Hepatic stellate cell (primary cell): ENCODE measurements at regions not wholly inside any gene's neighbourhood (a gene's known extent, or its start where the extent isn't known, plus 50 kb on each side); places are given as distances from the start of the nearest gene placed in this dataset.
"Not testable (repeated sequence)": the region's sequence is repeated elsewhere in the genome, so short reads cannot be mapped to it uniquely, and the experiment has no call there.

Source experiments
- DNase-seq: peaks from one replicate; pipeline ENCODE4 v3.0.0; 2011; ENCODE audit warnings: low spot score

DNA sequence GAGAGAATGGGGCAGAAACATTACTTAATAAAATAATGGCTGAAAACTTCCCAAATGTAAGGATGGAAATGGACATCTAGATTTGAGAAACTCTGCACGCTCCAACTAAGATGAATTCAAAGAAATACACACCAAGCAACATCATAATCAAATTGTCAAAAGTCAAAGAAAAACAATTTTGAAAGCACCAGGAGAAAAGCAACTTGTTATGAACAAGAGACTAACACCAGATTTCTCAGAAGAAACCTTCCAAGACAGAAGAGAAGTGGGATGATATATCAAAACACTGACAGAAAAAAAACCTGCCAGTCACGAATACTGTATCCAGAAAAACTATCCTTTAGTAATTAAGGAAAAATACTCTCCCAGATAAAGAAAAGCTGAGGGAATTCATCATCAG lies 208.6 kb upstream of the SAMSN1 start:
- no peak for DNase-seq

DNA sequence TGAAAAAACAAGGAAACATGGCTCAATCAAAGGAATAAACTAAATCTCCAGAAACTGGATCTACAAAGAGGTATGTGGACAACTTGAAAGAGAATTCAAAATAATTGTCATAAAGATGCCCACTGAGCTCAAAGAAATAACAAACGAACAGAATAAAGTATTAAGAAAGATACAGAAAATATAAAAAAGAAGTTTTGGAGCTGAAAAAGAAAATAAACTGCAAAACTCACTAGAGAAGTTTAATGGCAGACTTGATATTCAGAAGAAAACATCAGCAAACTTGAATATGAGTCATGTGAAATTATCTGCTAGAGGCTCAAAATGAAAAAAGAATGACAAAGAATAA lies 208.1 kb upstream of the SAMSN1 start:
- DNase-seq = no peak

DNA sequence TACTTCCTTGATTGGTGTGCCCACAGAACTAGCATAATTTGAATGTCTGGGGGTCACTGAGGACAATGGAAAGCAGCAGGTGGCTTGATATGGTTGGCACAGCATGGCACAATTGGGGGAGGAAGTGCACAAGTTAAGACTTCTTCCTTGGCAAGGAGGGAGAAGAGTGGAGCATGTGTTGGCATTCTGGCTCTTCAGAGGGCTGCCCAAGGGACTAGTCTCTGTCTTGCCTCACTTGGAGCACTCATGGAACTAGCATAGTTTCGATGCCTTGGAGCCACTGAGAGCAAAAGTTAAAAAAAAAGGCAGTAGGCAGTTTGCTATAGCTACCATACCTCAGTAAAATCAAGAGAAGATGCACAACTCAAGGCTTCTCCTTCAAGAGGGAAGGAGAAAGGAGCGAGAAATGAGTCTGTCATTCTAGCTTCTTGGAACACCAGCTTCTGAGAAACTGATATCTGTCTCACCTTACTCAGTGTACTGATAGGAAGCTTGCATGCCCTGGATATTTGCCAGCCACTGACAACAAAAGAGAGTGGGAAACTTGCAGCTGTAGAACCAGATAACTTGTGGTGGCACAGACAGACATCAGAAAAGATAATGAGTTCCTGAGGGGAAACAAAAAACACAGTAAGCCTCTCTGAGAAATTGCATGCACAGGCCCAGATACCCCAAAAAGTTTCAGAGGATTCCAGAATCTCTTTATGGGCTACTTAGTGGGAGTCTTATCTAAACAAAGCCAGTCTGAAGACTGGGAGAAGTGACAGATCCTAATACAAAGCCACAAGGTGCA lies 207.5 kb upstream of the SAMSN1 start:
- DNase-seq = no peak

DNA sequence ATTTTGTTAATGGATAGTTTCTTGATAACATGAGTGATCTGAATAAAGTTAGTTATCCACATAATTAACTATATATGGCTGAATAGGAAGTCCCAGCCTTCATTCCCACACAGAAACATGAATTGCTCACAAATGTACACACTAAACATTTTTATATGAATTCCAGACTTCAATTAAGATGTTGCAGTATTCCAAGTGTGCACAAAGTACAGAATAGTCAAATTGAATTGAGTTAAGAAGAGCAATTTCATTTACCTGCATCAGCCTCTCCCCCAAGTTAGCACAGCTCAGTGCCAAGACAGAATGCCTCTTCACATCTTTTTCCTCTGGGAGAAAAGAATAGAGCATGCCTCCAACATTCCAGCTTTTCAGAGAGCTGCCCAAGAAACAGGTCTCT lies 207.0 kb upstream of the SAMSN1 start:
- DNase-seq = no peak

DNA sequence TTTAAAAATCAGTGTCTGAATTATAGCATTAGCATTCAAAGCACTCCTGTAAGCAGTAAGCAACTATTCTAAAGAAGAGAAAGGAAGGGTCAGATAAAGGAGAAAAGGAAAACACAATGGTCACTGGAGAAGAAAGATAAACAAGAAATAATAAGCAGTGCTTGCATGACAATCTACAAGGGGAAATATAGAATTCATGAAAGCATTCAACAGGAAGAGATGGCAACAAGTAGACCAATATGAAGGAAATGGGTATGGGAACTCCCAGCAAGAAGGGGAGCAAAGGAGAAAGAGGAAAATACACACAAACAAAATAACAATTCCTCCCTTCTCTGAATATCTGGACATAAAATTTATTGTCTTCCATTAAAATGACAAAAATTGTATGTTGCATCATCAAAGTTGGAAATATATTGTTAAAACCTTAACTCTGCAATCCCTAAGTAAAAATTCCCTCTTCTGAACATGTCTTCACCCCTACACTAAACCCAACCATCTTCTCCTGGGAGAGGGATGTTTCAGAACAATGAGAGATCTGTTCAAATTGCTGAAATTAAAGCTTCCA lies 206.3 kb upstream of the SAMSN1 start:
- DNase-seq = no peak

DNA sequence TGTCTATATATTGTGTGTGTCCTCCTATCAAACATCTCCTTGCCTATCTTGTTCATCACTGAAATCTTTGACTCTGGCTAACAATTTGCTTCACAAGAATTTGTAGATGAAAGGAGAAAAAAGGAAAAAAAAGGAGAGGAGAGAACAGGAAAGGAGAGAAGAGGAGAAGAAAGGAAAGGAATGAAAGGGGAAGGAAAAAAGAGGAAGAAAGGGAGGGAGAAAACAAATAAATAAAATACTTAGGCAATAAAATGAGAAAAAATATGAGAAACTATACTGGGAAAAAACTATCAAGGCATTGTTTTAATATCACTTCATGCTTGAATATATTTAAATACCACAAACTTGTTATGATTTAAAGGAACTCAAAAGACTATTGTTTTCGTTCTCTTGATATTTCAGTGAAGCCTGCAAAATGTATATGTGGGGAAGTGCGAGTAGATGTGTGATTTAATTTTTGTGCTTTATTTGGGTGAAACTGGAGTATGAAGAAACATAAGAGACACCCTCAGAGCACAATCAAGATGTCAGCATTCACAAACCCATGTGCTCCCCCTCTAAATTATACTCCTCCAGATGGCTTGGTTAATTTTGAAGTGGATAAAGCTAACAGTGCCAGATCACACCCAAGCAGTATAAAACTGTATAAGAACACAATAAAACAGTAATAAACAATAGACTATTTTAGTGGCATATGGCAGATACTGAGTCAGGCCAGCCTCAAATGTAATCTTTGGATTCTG lies 205.7 kb upstream of the SAMSN1 start:
- no peak for DNase-seq

DNA sequence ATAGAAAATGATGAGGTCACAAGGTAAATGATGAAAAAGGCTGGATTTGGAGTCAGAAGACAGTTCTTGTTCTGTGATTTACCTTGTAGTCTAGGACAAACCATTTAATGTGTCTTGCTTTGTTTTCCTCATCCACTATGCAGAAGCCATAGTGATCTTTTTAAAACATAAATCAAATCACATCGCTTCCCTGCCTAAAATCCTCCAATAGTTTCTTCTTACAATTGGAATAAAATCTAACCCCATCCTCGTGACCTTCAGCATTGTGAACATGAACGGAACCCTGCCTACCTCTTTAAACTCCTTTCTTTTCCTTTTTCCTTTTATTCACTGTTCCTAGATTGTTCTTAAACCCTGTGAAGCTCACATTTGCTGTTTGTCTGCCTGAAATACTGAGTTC lies 204.9 kb upstream of the SAMSN1 start:
- DNase-seq = no peak

DNA sequence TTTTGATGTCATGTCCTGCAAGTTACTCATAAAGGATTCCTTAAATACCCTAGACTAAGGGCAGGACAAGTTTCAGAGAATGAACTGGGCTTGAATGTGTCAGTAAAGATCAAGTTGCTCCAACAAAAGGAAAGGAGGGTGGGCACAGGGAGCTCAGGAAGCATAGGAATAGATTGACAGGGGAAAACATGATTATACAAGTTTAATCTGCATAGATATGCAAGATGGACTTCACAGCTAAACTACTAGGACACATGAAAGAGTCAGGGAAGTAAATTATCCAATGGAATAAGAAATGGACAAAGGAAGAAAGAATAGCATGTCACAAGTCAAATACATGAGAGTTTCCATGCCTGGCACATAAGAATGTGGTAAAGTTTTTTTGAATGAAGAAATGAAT lies 203.9 kb upstream of the SAMSN1 start:
- no peak for DNase-seq

DNA sequence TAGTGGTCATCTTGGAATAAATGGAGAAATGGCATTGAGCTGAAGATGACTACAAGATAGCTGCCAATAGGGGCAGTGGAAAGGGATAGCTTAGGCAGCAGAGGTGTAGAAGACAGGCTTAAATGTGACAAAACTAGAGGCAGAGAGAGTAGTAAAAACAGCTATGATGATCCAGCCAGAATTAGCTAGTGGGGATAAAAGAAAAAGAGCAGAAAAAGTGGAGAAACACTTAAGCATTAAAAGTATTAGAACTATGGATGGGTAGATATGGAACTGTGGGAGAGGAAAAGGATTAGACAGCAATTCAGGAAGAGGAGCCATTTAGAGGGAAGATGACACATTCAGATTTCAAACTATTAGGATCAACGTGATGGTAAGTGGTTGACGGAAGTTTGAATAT lies 202.5 kb upstream of the SAMSN1 start:
- DNase-seq = no peak

DNA sequence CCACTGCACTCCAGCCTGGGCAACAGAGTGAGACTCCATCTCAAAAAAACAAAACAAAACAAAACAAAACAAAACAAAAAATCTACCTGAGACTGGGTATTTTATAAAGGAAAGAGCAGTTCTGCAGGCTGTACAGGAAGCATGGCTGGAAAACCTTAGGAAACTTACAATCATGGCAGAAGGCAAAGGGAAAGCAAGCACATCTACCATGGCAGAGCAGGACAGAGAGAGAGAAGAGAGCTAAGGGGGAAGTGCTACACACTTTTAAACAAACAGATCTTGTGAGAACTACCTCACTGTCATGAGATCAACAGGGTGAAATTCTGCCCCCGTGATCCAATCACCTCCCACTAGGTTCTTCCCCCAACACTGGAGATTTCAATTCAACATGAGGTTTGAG lies 198.3 kb upstream of the SAMSN1 start:
- no peak for DNase-seq

DNA sequence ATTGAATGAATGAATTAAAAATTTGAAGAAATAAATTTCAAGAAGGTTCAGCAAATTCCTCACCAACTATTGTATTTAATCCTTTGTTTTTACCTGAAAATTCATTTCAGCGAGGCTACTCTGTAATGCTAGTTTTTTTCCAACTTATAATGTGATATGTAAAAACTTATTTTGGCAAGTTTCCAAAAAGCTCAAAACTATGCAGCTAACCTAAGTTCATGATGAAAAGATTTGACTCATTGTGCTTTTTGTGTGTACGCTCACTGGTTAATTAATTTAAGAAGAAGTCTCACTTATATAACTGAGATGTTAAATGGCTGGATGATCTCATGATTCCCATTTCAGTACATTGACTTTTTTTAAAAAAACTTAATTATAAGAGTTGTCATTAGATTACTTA lies 196.0 kb upstream of the SAMSN1 start:
- no peak for DNase-seq

DNA sequence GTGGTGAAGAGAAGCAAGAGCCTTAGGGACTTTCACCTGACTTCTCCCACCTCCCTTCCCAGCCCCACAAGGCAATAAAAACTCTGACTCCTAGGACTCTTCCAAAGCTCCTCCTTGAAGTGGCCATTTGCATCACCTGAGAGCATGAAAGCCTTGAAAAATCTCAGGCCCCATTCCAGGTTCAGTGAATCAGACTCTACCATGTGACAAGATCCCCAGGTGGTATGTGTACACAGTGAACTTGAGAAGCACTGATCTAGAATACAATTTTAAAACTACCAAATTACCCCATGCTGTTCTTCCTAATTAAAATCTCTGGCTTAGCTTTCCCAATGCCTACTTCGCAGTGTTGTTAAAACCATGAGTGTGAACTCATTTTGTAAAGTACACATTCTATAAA lies 195.1 kb upstream of the SAMSN1 start:
- DNase-seq = no peak

DNA sequence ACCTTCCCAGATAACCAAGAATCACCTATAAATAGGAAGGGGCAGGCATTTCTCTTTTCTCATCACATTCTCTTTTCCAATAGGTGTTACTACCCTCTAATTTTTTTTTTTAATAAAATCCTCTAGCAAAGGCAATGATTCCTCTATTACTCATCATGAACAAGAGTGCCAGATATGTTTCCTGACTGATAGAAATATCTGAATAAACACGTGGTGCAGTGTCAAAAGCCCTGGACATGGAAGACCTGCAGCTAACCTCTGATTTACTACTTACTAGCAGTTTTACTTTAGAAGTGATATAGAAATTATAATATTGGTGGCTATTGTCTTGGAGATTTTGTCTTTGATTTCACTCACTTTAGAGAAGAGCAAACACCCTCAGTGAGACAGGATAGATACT lies 194.6 kb upstream of the SAMSN1 start:
- DNase-seq = no peak

DNA sequence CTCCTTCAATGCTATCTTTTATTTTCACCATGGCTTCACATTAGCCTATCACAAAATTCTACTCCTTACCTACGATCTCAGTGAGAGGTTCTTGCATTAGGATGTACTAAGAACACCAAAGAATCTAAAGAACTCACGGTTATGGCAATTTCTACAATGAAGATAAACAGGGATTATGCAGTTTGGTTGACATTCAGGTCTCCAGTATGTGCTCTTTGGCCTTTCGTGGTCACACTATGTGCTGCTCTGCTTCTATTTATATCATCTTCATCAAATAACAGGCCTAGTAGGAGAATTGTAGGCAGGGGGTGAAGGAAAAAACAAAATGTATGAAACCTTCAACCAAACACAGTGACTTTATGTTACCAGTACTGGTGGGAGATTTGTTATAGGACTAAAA lies 194.0 kb upstream of the SAMSN1 start:
- DNase-seq = no peak

DNA sequence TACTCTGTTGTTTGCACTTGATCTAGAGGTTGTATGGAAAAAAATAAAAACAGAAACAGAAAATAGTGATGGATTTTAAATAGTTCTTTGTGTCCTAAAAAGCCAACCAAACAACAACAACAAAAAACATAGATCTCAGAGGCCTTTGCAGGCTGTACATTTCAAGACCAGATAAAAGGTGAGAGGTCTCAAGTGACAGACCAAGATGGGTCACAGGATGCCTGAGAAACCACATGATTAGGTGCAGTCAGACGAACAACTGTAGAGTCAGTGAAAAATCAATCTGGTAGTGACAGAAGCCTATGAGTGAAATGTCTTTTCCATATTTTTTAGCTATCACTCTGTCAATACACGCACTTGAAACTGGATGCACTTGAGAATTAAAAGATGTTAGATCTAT lies 193.5 kb upstream of the SAMSN1 start:
- DNase-seq = no peak

DNA sequence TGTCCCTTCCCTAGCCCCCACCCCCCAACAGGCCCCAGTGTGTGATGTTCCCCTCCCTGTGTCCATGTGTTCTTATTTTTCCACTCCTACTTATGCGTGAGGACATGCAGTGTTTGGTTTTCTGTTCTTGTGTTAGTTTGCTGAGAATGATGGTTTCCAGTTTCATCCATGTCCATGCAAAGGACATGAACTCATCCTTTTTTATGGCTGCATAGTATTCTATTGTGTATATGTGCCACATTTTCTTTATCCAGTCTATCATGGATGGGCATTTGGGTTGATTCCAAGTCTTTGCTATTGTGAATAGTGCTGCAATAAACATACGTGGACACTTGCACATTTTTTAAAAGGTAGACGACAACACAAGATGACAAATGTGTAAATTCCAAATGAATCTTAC lies 192.5 kb upstream of the SAMSN1 start:
- not testable (repeated sequence) for DNase-seq

DNA sequence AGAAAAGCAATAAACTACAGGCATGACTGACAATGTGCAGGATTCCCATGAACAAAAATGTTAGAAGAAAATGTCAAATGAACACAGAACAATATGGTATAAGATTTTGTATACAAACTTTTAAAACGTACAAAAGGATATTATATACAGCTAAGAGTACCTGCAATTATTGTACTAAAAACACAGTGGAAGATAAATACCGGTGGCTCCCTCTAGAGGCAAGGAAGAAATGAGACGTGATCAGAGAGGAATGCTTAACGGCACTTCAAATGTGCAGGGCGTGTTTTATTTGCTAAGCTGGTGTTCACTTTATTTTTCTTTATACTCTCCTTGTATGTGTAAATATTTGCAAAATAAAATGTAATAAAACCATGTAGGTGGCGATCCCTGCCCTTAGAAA lies 191.8 kb upstream of the SAMSN1 start:
- no peak for DNase-seq

DNA sequence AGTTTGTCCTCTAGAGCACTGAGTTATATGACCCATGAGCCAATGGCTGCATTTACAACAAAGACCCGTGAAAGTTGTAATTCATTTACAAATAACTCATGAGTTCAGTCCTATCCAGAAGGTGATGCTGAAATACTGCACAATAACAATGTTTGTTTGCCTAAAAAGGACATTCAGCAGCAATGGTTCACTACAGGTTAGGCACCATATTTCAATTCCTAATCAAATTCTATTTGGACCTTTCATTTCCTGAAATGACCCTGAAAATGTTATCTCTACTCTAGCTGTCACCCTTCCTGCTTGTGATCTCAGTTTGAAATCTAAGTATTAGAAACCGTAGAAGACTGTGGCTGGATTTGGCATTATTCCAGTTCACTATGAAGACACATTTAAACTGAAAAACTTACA lies 191.2 kb upstream of the SAMSN1 start:
- DNase-seq = no peak

DNA sequence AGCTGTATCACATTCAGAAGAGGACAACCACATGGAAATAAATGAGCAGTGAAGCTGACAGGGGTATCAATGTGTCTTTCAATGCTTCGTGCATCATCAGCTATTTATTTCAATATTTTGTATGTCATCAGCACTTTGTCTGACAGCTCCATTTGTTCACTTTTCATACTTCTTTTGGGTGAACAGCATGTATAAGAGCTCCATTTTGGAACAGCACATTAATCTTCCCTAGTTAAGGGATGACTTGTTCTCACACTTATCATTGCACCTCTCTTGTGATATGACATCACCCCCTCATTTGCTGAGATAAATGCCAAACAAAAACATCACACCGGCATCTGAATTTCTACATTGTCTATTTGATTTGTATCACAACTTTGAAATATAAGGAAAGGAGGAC lies 190.6 kb upstream of the SAMSN1 start:
- no peak for DNase-seq

DNA sequence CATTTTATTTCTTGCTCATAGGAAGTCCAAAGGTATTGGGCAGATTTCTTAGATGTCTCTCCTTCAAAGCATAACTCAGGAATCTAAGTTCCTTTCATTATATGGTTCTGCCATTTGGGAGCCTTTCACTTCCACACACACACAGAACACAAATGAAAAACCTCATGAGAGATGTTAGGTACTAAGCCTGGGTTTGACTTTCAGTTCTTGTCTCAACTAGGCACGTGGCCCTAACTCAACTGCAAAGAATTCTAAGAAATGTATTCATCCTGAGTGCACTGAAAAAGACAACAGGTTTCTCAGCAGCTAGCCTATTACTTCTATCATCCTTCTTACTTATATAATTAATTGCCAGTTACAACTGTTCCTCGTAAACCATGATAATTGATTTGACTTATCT lies 190.0 kb upstream of the SAMSN1 start:
- no peak for DNase-seq

DNA sequence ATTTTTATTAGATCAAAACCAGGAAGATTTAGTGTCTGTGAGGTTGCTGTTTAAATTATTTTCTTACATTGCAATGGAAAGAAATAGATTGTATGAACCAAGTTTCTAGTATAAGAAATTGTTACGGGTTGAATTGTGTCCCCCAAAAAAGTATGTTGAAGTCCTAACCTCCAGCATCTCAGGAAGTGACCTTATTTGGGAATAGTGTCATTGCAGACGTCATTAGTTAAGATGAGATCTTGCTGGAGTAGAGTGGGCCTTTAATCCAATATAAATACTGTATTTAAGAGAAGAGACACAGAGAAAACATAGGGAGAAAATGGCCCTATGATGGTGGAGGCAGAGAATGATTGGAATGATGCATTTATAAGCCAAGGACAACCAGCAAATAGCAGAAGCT lies 188.7 kb upstream of the SAMSN1 start:
- no peak for DNase-seq

DNA sequence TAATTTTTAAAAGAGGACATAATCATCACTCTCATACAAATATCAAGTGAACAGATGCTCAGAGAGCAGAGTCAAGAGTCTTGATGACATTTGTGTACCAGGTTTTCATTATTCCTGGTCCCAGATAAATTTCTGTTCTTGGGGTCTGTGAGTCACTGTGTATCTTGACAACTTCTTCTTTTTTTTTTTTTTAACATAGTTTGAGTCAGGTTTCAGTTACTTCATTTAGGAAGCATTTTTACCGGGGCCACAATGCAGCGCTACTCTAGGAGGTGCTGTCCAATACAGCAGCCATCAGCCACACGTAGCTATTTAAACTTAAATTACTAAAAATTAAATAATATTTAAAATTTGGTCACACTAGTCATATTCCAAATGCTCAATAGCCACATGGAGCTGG lies 188.1 kb upstream of the SAMSN1 start:
- DNase-seq = no peak

DNA sequence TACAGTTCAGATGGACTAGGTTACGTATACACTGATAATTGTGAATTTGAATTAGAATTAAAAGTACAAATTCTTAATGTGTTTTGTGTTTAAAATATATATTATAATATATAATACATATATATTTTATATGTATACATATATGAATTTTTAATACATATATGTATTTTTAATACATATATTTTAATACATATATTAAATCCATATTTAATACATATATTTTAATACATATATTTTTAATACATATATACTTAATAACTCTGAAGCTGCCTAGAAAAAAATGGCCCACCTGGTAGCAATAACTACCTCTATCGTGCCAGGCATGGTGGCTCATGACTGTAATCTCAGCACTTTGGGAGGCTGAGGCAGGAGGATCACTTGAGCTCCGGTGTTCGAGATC lies 179.1 kb upstream of the SAMSN1 start:
- no peak for DNase-seq
